CD4-positive, alpha-beta T cell (primary cell): ENCODE measurements at regions not wholly inside any gene's neighbourhood (a gene's known extent, or its start where the extent isn't known, plus 50 kb on each side); places are given as distances from the start of the nearest gene placed in this dataset.

Experiments
- ATAC-seq: fragments of 200-7000 bp; cut with Tn5 transposase; one replicate; pipeline ENCODE4 v1.10.0; 2022; ENCODE audit warnings: mild to moderate bottlenecking; ENCODE audit not compliant: poor library complexity
- CTCF ChIA-PET: fragments of 350-600 bp; sonication (Branson Sonifier 250); formaldehyde crosslinking; loops from one replicate; lab custom pipeline; 2021; ENCODE audit warnings: antibody characterized with exemption, inconsistent platforms; lab: Charles Lee
- POLR2A ChIA-PET: fragments of 350-600 bp; sonication (Branson Sonifier 250); formaldehyde crosslinking; loops from one replicate; lab custom pipeline; 2021; ENCODE audit warnings: antibody characterized with exemption, inconsistent platforms; lab: Charles Lee
- DNase-seq, 14 experiments: peaks; one replicate each; pipeline ENCODE4 v3.0.0-alpha.2; 2013 to 2020; ENCODE audit warnings: mixed read lengths in 2 of 14
- H3K27ac ChIP-seq, 2 donors: one replicate each; pipeline versions ENCODE4 v1.5.1 to v1.7.0; 2013; ENCODE audit warnings: low read length in 2 of 2, low read depth in 1 of 2, mild to moderate bottlenecking in 1 of 2
- H3K27me3 ChIP-seq, 2 experiments: 1 replicate in 1 of 2; 2 replicates in 1 of 2; pipeline versions ENCODE4 v1.6.1 to v1.7.0; 2013; ENCODE audit warnings: low read length in 2 of 2, control low read depth in 1 of 2, mild to moderate bottlenecking in 1 of 2, moderate library complexity in 1 of 2; ENCODE audit not compliant: insufficient read depth in 2 of 2, control insufficient read depth in 1 of 2
- H3K36me3 ChIP-seq: one replicate; pipeline ENCODE4 v1.6.1; 2013; ENCODE audit warnings: low read length, control low read depth; ENCODE audit not compliant: insufficient read depth
- H3K4me1 ChIP-seq: one replicate; pipeline ENCODE4 v1.6.1; 2013; ENCODE audit warnings: low read length, control low read depth; ENCODE audit not compliant: insufficient read depth
- H3K4me3 ChIP-seq: one replicate; pipeline ENCODE4 v1.5.1; 2013; ENCODE audit warnings: mild to moderate bottlenecking, low read length, moderate library complexity
- H3K9me3 ChIP-seq, 2 experiments: 1 replicate in 1 of 2; 2 replicates in 1 of 2; pipeline versions ENCODE4 v1.6.1 to v1.7.0; 2013; ENCODE audit warnings: low read length in 2 of 2, mild to moderate bottlenecking in 2 of 2, control low read depth in 1 of 2, moderate library complexity in 1 of 2; ENCODE audit not compliant: control insufficient read depth in 1 of 2, insufficient read depth in 1 of 2
- H3K27ac Mint-ChIP-seq: one replicate; pipeline ENCODE4 v1.8.0; 2020; ENCODE audit warnings: mixed read lengths
- H3K27me3 Mint-ChIP-seq: one replicate; pipeline ENCODE4 v1.8.0; 2021; ENCODE audit warnings: mixed read lengths
- H3K36me3 Mint-ChIP-seq: one replicate; pipeline ENCODE4 v1.8.0; 2021; ENCODE audit warnings: low read depth, mixed read lengths
- H3K4me1 Mint-ChIP-seq: one replicate; pipeline ENCODE4 v1.8.0; 2021; ENCODE audit warnings: low read depth, mixed read lengths
- H3K4me3 Mint-ChIP-seq: one replicate; pipeline ENCODE4 v1.8.0; 2020; ENCODE audit warnings: mild to moderate bottlenecking, mixed read lengths
- H3K9me3 Mint-ChIP-seq: one replicate; pipeline ENCODE4 v1.8.0; 2020; ENCODE audit warnings: mixed read lengths
- intact Hi-C, 2 experiments: fragments of 100-400 bp; cut with DNase I in 1 of 2; cut with micrococcal nuclease in 1 of 2; formaldehyde crosslinking; loops; one replicate each; pipeline versions ENCODE4 v1.15.1 to v1.9.0; 2023 to 2025; cut with DNase I, micrococcal nuclease
- TF ChIP-seq, protein P1 (sequence below): fragments of 200-600 bp; IDR thresholded peaks from one replicate; pipeline ENCODE4 v1.8.0; 2022; ENCODE audit warnings: antibody characterized with exemption, mild to moderate bottlenecking

GRCh38 chr18:34117319-34117718 lies 107.4 kb downstream of the NOL4 start:
- Mint-ChIP-seq H3K4me3 (no peak overlapping the region), H3K4me1 (no peaks in the 10 kb centered on the region), H3K27ac (no peak overlapping the region), H3K27me3 (no peaks in the 10 kb centered on the region), H3K9me3 (peaks cover 2% of the 10 kb centered on the region), H3K36me3 (no peaks in the 10 kb centered on the region)
- intact Hi-C loops = no loop called here
- ATAC-seq = no peak
- peaks cover 0 to 5% of the 10 kb centered on the region in 2 experiments for H3K9me3 ChIP-seq
- TF ChIP-seq, protein P1, sequence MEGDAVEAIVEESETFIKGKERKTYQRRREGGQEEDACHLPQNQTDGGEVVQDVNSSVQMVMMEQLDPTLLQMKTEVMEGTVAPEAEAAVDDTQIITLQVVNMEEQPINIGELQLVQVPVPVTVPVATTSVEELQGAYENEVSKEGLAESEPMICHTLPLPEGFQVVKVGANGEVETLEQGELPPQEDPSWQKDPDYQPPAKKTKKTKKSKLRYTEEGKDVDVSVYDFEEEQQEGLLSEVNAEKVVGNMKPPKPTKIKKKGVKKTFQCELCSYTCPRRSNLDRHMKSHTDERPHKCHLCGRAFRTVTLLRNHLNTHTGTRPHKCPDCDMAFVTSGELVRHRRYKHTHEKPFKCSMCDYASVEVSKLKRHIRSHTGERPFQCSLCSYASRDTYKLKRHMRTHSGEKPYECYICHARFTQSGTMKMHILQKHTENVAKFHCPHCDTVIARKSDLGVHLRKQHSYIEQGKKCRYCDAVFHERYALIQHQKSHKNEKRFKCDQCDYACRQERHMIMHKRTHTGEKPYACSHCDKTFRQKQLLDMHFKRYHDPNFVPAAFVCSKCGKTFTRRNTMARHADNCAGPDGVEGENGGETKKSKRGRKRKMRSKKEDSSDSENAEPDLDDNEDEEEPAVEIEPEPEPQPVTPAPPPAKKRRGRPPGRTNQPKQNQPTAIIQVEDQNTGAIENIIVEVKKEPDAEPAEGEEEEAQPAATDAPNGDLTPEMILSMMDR = no peak
- no peak overlapping the region for H3K27ac ChIP-seq
- H3K27me3 ChIP-seq = no peaks in the 10 kb centered on the region
- no peak overlapping the region for H3K4me3 ChIP-seq
- ChIA-PET POLR2A (no interaction called here), CTCF (no interaction called here)
- no peaks in the 10 kb centered on the region for H3K4me1 ChIP-seq
- DNase-seq = no peak
- no peaks in the 10 kb centered on the region for H3K36me3 ChIP-seq

- Histone ChIP-seq H3K27me3 (no peaks in the 10 kb centered on the region), H3K9me3 (peaks cover 0 to 5% of the 10 kb centered on the region in 2 experiments), H3K27ac (no peak overlapping the region), H3K4me3 (no peak overlapping the region), H3K4me1 (no peaks in the 10 kb centered on the region), H3K36me3 (no peaks in the 10 kb centered on the region)
- TF ChIP-seq, protein P1 = no peak
- DNase-seq = no peak
- CTCF ChIA-PET = no interaction called here
- Mint-ChIP-seq H3K36me3 (no peaks in the 10 kb centered on the region), H3K9me3 (peaks cover 4% of the 10 kb centered on the region), H3K4me3 (no peak overlapping the region), H3K27me3 (no peaks in the 10 kb centered on the region), H3K4me1 (no peaks in the 10 kb centered on the region), H3K27ac (no peak overlapping the region)
- intact Hi-C loops = no loop called here
- ATAC-seq = no peak
- POLR2A ChIA-PET = no interaction called here
These were observed 109.2 kb downstream of the NOL4 start for GRCh38 chr18:34115409-34116081.

- ChIA-PET CTCF (no interaction called here), POLR2A (no interaction called here)
- no peaks in the 10 kb centered on the region for H3K36me3 Mint-ChIP-seq
- no peak overlapping the region for H3K4me3 Mint-ChIP-seq
- intact Hi-C loops = no loop called here
- no peak overlapping the region for H3K27ac Mint-ChIP-seq
- no peak overlapping the region for H3K27ac ChIP-seq
- ATAC-seq (no peak), DNase-seq (no peak)
- H3K4me1 Mint-ChIP-seq = no peaks in the 10 kb centered on the region
- H3K9me3 ChIP-seq = peaks cover 0 to 5% of the 10 kb centered on the region in 2 experiments
- H3K4me3 ChIP-seq = no peak overlapping the region
- H3K9me3 Mint-ChIP-seq = peaks cover 7% of the 10 kb centered on the region
- TF ChIP-seq, protein P1 = no peak
- H3K27me3 ChIP-seq = no peaks in the 10 kb centered on the region
- H3K36me3 ChIP-seq = no peaks in the 10 kb centered on the region
- no peaks in the 10 kb centered on the region for H3K4me1 ChIP-seq
- no peaks in the 10 kb centered on the region for H3K27me3 Mint-ChIP-seq
These were observed 109.7 kb downstream of the NOL4 start for GRCh38 chr18:34114996-34115395.
